Fibroblast of skin of left biceps (primary cell): ENCODE measurements at regions not wholly inside any gene's neighbourhood (a gene's known extent, or its start where the extent isn't known, plus 50 kb on each side); places are given as distances from the start of the nearest gene placed in this dataset.

Experiments used
- DNase-seq, 2 experiments: peaks; one replicate each; pipeline ENCODE4 v3.0.0-alpha.2; 2013; ENCODE audit warnings: low read depth in 2 of 2

GRCh38 chr9:116032683-116033440 is 120.7 kb upstream of the PAPPA start:
- no peak for DNase-seq

GRCh38 chr9:116039312-116039711 is 114.3 kb upstream of the PAPPA start:
- DNase-seq: no peak

- DNase-seq: no peak
Observed at GRCh38 chr9:116039893-116040292, 113.7 kb upstream of the PAPPA start.

DNA sequence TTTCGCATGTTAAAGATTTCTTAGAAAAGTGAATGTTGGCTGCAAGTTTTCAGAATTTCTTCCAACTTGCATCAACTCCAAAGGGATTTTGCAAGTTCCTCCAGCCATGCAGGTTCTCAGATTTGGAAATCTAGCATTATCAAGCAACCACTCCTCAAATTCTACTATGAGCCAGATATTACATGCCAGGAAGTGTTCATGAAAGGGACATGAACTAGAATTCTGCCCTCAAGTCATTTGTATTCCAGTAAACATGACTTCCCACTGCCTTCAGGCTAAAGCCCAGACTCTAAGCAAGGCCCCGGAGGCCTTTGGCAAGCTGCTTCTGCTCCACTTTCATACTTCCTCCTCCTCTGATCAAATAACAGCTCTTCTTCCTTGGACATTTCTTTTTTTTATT is 111.3 kb upstream of the PAPPA start:
- DNase-seq: no peak

DNA sequence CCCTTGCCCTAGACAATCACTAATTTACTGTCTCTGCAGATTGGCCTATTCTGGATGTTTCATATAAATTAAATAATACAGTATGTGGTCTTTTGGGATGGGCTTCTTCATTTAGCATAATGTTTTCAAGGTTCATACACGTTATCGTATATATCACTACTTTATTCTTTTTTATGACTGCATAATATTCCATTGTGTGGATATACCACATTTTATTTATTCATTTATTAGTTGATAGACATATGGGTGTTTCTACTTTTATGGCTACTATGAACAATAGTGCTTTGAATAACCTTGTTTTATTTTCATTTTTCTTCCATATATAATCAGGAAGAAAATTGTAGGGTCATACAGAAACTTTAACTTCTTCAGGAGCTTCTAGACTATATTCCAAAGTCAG is 108.5 kb upstream of the PAPPA start:
- no peak for DNase-seq

DNA sequence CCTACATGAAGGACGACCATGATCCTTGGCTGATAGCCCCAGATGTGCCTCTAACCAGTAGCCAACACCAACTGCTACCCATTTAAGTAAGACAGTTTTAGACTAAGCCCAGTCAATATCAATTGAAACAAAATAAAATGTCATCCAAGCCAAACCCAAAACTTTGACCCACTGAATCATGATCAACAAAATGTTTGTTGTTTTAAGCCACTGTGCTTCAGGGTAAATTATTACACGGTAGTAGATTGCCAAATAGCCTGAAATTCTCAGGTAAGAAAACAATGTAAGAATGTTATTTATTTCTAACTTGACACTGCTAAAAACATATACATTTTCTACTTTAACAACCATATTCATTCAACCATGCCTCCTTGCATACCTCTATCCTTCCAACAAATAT is 105.5 kb upstream of the PAPPA start:
- no peak for DNase-seq

GRCh38 chr9:116049456-116049855 is 104.1 kb upstream of the PAPPA start:
- DNase-seq: peak in 1 of 2 experiments; percentile 50

DNA sequence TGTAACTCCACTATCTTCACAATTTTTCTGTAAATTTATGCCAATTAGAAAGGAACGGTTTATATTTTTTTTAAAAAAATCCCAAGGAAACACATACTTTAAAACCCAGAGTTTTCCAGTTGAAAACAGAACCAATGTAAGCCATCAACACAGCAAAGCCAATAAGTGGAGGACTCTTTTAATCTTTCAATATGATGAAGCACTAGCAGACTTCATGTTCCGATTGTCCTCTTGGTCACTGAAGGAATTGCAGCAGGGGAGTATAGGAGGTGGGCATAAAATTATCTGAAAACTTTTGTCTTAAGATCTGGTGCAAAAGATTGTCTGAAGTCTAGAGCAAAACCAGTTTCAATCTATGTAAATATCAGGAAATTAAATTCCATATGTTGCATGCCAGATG is 102.1 kb upstream of the PAPPA start:
- no peak for DNase-seq

GRCh38 chr9:116055536-116055935 is 98.1 kb upstream of the PAPPA start:
- no peak for DNase-seq

DNA sequence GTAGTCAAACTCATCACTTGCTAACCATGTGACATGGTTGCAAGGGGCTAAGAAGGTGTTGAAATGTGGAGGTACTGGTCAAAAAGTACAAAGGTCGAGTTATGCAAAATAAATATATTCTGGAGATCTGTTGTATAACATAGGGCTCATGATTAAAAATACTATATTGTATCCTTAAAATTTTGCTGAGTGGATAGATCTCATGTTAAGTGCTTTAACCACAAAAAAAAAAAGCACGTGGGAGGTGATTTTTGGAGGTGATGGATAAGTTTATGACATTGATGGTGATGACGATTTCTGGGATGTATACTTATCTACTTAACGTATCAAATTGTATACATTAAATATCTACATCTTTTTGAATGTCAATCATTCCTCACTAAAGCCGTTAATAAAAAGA is 96.2 kb upstream of the PAPPA start:
- no peak for DNase-seq

GRCh38 chr9:116058421-116058820 is 95.2 kb upstream of the PAPPA start:
- DNase-seq: no peak

DNA sequence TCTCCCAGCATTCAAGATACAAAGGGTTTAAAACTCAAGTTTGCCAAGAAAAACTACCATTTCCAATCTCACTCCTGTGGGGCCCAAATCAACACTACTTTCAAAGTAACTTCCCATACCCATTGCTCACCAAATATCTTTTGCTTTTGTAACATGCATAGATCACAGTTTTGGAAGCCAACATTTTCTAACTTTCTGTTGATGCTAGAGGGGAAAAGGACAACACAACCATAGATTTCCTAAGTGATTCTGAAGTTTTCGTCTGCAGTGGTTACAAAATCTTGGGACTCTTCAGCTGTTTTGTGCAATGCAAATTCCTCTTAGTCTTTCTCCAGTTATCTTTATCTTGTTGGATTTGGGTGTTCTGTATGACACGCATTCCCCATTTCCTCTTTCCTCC is 94.1 kb upstream of the PAPPA start:
- DNase-seq: peak in 1 of 2 experiments; percentile 38

DNA sequence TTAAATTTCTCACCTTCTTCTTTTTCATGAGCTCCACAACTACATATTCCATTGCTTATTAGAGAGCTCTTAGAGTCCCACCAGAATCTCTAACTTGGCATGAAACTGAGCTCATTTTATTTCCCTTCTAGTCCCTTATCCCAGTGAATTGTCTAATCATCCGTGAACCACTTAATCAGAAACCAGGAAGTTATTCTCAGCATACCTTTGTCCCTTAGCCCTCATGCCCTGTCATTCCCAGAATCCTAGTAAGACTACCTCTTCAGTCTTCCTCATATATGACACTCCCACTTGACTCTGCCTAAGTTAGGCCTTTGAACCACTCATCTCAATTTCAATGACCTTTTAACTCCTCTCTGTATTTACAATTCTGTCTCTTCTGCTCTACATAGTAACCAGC is 93.0 kb upstream of the PAPPA start:
- no peak for DNase-seq

GRCh38 chr9:116061546-116062205 is 91.9 kb upstream of the PAPPA start:
- DNase-seq: no peak

DNA sequence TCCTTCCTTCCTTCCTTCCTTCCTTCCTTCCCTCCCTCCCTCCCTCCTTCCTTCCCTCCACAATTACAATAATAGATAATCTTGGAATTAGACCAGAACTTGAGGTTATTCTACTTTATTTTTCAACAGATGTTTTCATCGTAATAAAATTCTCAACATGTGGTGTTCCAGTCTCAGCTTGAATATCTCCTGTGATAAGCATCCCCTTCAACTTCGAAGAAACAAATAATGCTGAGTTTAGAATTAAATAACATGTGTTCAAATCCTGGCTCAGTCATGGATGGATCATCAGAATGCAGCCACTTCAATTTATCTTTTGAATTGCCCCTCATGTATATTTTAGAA is 91.4 kb upstream of the PAPPA start:
- DNase-seq: no peak

- DNase-seq: no peak
Observed at GRCh38 chr9:116064970-116065369, 88.6 kb upstream of the PAPPA start.

DNA sequence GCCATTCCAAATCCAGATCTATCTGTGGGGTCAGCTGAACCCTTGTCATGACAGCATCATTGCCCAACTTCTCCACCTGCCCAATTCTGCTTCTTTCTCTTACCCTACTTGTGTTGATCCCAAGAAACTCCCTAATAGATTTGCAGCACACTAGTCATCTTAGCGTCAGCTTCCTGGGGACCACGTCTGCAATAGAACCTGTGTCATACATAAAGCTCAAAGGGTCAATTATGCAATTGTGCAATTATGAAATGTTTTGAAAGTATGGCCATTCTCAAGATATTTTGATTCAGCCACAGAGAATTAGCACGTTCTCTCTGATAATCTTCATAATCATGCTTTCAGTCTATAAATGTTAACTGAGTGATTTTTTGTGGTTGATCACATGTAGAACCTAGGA is 87.4 kb upstream of the PAPPA start:
- DNase-seq: no peak

GRCh38 chr9:116067566-116067965 is 86.0 kb upstream of the PAPPA start:
- no peak for DNase-seq

DNA sequence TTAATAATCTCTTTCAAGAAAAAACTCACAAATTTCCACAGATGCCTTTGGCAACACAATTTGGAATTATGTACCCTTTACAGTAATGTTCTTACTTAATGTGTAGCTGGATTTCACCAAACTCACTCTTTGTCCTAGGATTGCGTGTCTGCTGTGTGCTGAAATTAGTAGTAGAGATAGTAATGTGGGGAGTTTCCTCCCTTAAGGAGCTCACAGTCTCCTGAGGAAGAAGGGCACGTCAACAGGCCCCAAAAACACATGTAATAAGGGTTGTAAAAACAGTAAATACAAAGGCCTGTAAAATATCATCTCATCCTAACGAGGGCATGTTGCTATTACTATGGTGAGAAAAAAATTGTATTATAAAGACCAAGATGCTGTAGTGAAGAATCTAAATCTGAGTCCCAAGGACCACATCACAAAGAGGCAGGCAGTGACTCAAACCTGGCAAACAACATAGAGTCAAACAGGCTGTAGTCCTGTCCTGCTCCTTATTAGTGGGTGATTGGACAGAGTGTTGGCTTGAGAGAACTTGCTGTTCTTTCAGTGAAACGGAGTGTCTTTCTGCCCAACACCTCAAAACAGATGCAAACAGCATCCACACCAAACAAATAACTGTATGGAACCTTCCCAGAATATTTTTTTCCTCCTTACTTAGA is 83.2 kb upstream of the PAPPA start:
- DNase-seq: no peak

DNA sequence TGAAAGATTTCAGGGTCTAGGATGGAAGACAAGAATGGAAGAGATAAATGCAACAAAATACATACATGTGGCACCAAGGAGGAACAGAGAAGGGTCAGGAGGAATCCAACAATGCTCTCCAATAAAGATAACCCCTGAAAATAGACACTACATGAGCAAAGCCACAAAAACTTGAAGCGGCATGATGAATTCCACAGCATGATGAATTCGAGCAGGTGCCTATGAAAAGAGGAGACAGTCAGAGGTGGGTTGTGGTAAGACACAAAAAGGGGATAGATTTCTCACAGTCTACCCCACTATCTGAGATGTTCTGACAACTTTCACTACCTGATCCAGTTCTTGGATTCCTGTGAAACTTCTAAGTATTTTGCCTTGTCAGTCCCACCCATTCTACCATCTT is 81.5 kb upstream of the PAPPA start:
- DNase-seq: no peak

GRCh38 chr9:116073826-116074225 is 79.8 kb upstream of the PAPPA start:
- DNase-seq: no peak

DNA sequence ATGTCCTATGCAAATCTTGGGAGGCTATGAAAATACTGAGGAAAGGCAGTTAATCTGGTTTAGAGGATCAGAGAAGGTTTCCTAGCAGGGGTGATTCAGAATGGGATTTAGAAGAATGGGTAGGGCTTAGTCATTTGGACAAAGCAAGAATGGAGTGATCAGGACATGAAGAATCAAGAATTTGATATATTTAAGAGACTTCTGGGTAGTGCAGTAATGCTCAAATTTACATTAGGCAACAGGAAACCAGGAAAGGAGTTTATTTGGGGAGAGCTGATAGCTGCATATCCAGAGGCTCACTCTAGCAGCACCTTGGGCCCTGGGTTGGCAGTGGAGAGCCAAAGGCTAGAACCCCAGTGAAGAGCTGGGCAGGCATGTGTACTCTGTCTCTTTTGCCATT is 78.9 kb upstream of the PAPPA start:
- peak in 1 of 2 experiments; percentile 52 for DNase-seq

DNA sequence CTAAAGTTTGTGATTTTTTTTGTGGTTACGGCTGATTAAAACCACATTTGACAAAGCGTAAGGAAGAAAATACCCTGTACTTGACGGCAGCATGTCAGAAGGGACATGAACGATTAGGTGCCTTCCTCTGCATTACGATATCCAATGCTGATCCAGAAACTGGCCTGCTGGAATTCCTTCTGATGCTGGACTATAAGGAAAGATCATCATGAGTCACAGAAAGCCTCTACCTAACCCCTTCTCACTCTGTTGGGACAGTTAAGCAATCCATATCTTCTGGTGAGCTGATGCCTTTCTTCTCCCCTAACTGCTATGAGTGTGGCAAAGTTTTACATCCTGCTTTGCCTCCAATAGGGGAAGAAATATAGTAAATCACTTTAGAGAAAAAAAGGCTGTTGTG is 78.4 kb upstream of the PAPPA start:
- peak; percentile 93 to 94 for DNase-seq
